ENCODE measurements at regions not wholly inside any gene's neighbourhood (a gene's known extent, or its start where the extent isn't known, plus 50 kb on each side); places are given as distances from the start of the nearest gene placed in this dataset.

GRCh38 chr1:96306809-96307560, 414.6 kb upstream of the PTBP2 start:
- TF ChIP-seq, protein P1, sequence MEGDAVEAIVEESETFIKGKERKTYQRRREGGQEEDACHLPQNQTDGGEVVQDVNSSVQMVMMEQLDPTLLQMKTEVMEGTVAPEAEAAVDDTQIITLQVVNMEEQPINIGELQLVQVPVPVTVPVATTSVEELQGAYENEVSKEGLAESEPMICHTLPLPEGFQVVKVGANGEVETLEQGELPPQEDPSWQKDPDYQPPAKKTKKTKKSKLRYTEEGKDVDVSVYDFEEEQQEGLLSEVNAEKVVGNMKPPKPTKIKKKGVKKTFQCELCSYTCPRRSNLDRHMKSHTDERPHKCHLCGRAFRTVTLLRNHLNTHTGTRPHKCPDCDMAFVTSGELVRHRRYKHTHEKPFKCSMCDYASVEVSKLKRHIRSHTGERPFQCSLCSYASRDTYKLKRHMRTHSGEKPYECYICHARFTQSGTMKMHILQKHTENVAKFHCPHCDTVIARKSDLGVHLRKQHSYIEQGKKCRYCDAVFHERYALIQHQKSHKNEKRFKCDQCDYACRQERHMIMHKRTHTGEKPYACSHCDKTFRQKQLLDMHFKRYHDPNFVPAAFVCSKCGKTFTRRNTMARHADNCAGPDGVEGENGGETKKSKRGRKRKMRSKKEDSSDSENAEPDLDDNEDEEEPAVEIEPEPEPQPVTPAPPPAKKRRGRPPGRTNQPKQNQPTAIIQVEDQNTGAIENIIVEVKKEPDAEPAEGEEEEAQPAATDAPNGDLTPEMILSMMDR (IDR thresholded peaks at IDR 0.05): no peak
- TF ChIP-seq EP300 (IDR thresholded peaks at IDR 0.05; ENCODE audit: borderline replicate concordance in 1 of 2, low read depth in 1 of 2, low read length in 1 of 2): no peak

Measured in SK-N-SH (cell line).